GM23338 (cell line): ENCODE measurements at regions not wholly inside any gene's neighbourhood (a gene's known extent, or its start where the extent isn't known, plus 50 kb on each side); places are given as distances from the start of the nearest gene placed in this dataset.

Experiments
- ATAC-seq: fragments of 200-7000 bp; cut with Tn5 transposase; 3 replicates; pipeline ENCODE4 v1.9.1; 2020
- DNase-seq: peaks from one replicate; pipeline ENCODE4 v3.0.0-alpha.2; 2015; ENCODE audit warnings: low spot score
- H2AFZ ChIP-seq: fragments of 200-600 bp; sonication (generic); 2 replicates; pipeline ENCODE4 v1.8.0; 2016; ENCODE audit warnings: antibody characterized with exemption, mild to moderate bottlenecking, moderate library complexity
- H3F3A ChIP-seq: fragments of 200-600 bp; sonication (generic); replicated peaks from 2 replicates; pipeline ENCODE4 v1.8.0; 2017; ENCODE audit warnings: antibody characterized with exemption, mixed run types, low read depth
- H3K27ac ChIP-seq: fragments of 200-600 bp; sonication (generic); 2 replicates; pipeline ENCODE4 v1.6.1; 2016; ENCODE audit warnings: low read depth
- H3K27me3 ChIP-seq: fragments of 200-600 bp; sonication (generic); 2 replicates; pipeline ENCODE4 v1.8.0; 2016; ENCODE audit warnings: mild to moderate bottlenecking, mixed run types, moderate library complexity; ENCODE audit not compliant: insufficient read depth
- H3K36me3 ChIP-seq: fragments of 200-600 bp; sonication (generic); 2 replicates; pipeline ENCODE4 v1.8.0; 2016; ENCODE audit warnings: mild to moderate bottlenecking; ENCODE audit not compliant: insufficient read depth
- H3K4me1 ChIP-seq: fragments of 200-600 bp; sonication (generic); 2 replicates; pipeline ENCODE4 v1.8.0; 2016; ENCODE audit warnings: mild to moderate bottlenecking, moderate library complexity; ENCODE audit not compliant: insufficient read depth
- H3K4me2 ChIP-seq: fragments of 200-600 bp; sonication (generic); 2 replicates; pipeline ENCODE4 v1.7.1; 2017; ENCODE audit warnings: mixed run types
- H3K4me3 ChIP-seq: fragments of 200-600 bp; sonication (generic); 2 replicates; pipeline ENCODE4 v1.6.1; 2016; ENCODE audit warnings: mixed run types
- H3K79me2 ChIP-seq: fragments of 200-600 bp; sonication (generic); replicated peaks from 2 replicates; pipeline ENCODE4 v1.8.0; 2017; ENCODE audit warnings: mild to moderate bottlenecking; ENCODE audit not compliant: insufficient read depth
- H3K9me2 ChIP-seq: fragments of 200-600 bp; sonication (generic); 2 replicates; pipeline ENCODE4 v1.8.0; 2017; ENCODE audit not compliant: insufficient read depth
- H4K20me1 ChIP-seq: fragments of 200-600 bp; sonication (generic); replicated peaks from 2 replicates; pipeline ENCODE4 v1.8.0; 2017; ENCODE audit warnings: mild to moderate bottlenecking; ENCODE audit not compliant: insufficient read depth
- H3K27ac Mint-ChIP-seq: 2 replicates; pipeline ENCODE4 v1.8.0; 2020; ENCODE audit warnings: inconsistent platforms, mild to moderate bottlenecking, moderate library complexity, mixed read lengths
- H3K27me3 Mint-ChIP-seq: 3 replicates; pipeline ENCODE4 v1.8.0; 2022; ENCODE audit warnings: low read depth, mild to moderate bottlenecking, moderate library complexity, mixed read lengths, inconsistent platforms; ENCODE audit not compliant: insufficient read depth, poor library complexity
- H3K36me3 Mint-ChIP-seq: 3 replicates; pipeline ENCODE4 v1.8.0; 2021; ENCODE audit warnings: low read depth, mild to moderate bottlenecking, inconsistent platforms, moderate library complexity, mixed read lengths
- H3K4me1 Mint-ChIP-seq: 3 replicates; pipeline ENCODE4 v1.8.0; 2020; ENCODE audit warnings: mild to moderate bottlenecking, inconsistent platforms, mixed read lengths
- H3K4me3 Mint-ChIP-seq: 3 replicates; pipeline ENCODE4 v1.8.0; 2021; ENCODE audit warnings: moderate library complexity, mild to moderate bottlenecking, inconsistent platforms, mixed read lengths
- H3K9me3 Mint-ChIP-seq: 3 replicates; pipeline ENCODE4 v1.8.0; 2020; ENCODE audit warnings: moderate library complexity, mild to moderate bottlenecking, inconsistent platforms, mixed read lengths
- CREB1 ChIP-seq: fragments of 250-450 bp; sonication (Bioruptor Pico); IDR thresholded peaks from 2 replicates; pipeline ENCODE4 v1.5.0; 2020; ENCODE audit warnings: low read depth, mild to moderate bottlenecking, moderate library complexity
- EZH2 ChIP-seq: fragments of 200-600 bp; sonication (generic); IDR thresholded peaks from one replicate; pipeline ENCODE4 v1.8.0; 2017; ENCODE audit warnings: antibody characterized with exemption, mild to moderate bottlenecking, low read depth; ENCODE audit not compliant: unreplicated experiment
- EZH2phosphoT487 ChIP-seq: fragments of 200-600 bp; sonication (generic); IDR thresholded peaks from one replicate; pipeline ENCODE4 v1.8.1; 2018; ENCODE audit warnings: antibody characterized with exemption; ENCODE audit not compliant: unreplicated experiment
- JUNB ChIP-seq: IDR thresholded peaks from one replicate; pipeline ENCODE4 v1.6.1; 2016; ENCODE audit warnings: antibody characterized with exemption; ENCODE audit not compliant: unreplicated experiment
- NANOG ChIP-seq: IDR thresholded peaks from 2 replicates; pipeline ENCODE4 v1.6.1; 2016; ENCODE audit warnings: antibody characterized with exemption, borderline replicate concordance
- POLR2AphosphoS5 ChIP-seq: IDR thresholded peaks from 2 replicates; pipeline ENCODE4 v1.6.1; 2016; ENCODE audit warnings: antibody characterized with exemption, low read depth
- STAT1 ChIP-seq: IDR thresholded peaks from one replicate; pipeline ENCODE4 v1.6.1; 2016; ENCODE audit warnings: antibody characterized with exemption; ENCODE audit not compliant: unreplicated experiment
- ZNF114 ChIP-seq: fragments of 250-450 bp; sonication (Bioruptor Pico); IDR thresholded peaks from 2 replicates; pipeline ENCODE4 v1.5.0; 2020; ENCODE audit warnings: mild to moderate bottlenecking, moderate library complexity
- ZNF331 ChIP-seq: fragments of 250-450 bp; sonication (Bioruptor Pico); IDR thresholded peaks from 2 replicates; pipeline ENCODE4 v1.5.0; 2020; ENCODE audit warnings: low read depth, mild to moderate bottlenecking, moderate library complexity
- TF ChIP-seq, protein P1 (sequence below): IDR thresholded peaks from one replicate; pipeline ENCODE4 v1.6.1; 2018; ENCODE audit warnings: antibody characterized with exemption; ENCODE audit not compliant: unreplicated experiment
- TF ChIP-seq, protein P2 (sequence below): fragments of 250-450 bp; sonication (Bioruptor Pico); IDR thresholded peaks from 2 replicates; pipeline ENCODE4 v1.5.0; 2020; ENCODE audit warnings: mild to moderate bottlenecking, moderate library complexity
- TF ChIP-seq, protein P3 (sequence below), 2 experiments: fragments of 200-600 bp in 1 of 2; sonication (generic) in 1 of 2; conservative IDR thresholded peaks; 2 replicates each; pipeline versions ENCODE4 v1.5.1 to v1.6.1; 2016 to 2017; ENCODE audit warnings: antibody characterized with exemption in 2 of 2, low read depth in 2 of 2, mild to moderate bottlenecking in 2 of 2, moderate library complexity in 1 of 2
- TF ChIP-seq, protein P4 (sequence below): IDR thresholded peaks from 2 replicates; pipeline ENCODE4 v1.6.1; 2016; ENCODE audit warnings: antibody characterized with exemption

DNA sequence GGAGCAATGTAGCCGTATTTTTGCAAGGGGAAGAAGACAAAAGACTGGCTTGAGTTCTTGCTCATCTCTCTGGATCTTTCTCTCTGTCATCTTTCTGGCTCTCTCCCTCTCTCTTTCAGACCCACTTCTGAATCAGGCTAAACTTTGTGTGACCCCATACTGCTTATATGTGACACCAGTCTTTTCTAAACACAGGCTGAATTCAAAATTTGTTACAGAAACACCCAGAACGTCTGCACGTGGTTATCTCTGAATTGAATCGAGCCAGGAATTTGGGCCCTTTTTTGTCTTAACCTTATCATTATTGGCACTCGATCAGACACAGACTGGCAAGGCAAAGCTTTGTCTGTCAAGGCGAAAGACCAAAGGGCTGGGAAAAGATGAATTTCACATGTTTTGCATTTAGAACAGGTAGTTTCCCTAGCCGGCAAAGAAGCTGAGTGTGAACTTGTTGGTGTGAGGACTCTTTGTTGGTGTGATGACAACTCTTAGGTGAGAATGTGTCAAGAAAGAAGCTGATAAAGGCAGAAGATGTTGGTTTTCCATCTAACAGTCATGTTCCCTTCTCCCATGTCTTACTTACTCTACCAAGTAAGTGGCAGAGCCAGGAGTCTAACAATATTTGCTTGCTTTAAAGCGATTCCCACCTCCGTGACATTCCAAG, 150.2 kb upstream of the RFLNA start:
- H3K4me1 Mint-ChIP-seq, result peaks cover 72% of the 10 kb centered on the region

More for the DNA sequence above, 150.2 kb upstream of the RFLNA start:
- ATAC-seq (no peak), DNase-seq (no peak)
- TF ChIP-seq, protein P1, sequence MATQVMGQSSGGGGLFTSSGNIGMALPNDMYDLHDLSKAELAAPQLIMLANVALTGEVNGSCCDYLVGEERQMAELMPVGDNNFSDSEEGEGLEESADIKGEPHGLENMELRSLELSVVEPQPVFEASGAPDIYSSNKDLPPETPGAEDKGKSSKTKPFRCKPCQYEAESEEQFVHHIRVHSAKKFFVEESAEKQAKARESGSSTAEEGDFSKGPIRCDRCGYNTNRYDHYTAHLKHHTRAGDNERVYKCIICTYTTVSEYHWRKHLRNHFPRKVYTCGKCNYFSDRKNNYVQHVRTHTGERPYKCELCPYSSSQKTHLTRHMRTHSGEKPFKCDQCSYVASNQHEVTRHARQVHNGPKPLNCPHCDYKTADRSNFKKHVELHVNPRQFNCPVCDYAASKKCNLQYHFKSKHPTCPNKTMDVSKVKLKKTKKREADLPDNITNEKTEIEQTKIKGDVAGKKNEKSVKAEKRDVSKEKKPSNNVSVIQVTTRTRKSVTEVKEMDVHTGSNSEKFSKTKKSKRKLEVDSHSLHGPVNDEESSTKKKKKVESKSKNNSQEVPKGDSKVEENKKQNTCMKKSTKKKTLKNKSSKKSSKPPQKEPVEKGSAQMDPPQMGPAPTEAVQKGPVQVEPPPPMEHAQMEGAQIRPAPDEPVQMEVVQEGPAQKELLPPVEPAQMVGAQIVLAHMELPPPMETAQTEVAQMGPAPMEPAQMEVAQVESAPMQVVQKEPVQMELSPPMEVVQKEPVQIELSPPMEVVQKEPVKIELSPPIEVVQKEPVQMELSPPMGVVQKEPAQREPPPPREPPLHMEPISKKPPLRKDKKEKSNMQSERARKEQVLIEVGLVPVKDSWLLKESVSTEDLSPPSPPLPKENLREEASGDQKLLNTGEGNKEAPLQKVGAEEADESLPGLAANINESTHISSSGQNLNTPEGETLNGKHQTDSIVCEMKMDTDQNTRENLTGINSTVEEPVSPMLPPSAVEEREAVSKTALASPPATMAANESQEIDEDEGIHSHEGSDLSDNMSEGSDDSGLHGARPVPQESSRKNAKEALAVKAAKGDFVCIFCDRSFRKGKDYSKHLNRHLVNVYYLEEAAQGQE, result no peak
- TF ChIP-seq, protein P2, sequence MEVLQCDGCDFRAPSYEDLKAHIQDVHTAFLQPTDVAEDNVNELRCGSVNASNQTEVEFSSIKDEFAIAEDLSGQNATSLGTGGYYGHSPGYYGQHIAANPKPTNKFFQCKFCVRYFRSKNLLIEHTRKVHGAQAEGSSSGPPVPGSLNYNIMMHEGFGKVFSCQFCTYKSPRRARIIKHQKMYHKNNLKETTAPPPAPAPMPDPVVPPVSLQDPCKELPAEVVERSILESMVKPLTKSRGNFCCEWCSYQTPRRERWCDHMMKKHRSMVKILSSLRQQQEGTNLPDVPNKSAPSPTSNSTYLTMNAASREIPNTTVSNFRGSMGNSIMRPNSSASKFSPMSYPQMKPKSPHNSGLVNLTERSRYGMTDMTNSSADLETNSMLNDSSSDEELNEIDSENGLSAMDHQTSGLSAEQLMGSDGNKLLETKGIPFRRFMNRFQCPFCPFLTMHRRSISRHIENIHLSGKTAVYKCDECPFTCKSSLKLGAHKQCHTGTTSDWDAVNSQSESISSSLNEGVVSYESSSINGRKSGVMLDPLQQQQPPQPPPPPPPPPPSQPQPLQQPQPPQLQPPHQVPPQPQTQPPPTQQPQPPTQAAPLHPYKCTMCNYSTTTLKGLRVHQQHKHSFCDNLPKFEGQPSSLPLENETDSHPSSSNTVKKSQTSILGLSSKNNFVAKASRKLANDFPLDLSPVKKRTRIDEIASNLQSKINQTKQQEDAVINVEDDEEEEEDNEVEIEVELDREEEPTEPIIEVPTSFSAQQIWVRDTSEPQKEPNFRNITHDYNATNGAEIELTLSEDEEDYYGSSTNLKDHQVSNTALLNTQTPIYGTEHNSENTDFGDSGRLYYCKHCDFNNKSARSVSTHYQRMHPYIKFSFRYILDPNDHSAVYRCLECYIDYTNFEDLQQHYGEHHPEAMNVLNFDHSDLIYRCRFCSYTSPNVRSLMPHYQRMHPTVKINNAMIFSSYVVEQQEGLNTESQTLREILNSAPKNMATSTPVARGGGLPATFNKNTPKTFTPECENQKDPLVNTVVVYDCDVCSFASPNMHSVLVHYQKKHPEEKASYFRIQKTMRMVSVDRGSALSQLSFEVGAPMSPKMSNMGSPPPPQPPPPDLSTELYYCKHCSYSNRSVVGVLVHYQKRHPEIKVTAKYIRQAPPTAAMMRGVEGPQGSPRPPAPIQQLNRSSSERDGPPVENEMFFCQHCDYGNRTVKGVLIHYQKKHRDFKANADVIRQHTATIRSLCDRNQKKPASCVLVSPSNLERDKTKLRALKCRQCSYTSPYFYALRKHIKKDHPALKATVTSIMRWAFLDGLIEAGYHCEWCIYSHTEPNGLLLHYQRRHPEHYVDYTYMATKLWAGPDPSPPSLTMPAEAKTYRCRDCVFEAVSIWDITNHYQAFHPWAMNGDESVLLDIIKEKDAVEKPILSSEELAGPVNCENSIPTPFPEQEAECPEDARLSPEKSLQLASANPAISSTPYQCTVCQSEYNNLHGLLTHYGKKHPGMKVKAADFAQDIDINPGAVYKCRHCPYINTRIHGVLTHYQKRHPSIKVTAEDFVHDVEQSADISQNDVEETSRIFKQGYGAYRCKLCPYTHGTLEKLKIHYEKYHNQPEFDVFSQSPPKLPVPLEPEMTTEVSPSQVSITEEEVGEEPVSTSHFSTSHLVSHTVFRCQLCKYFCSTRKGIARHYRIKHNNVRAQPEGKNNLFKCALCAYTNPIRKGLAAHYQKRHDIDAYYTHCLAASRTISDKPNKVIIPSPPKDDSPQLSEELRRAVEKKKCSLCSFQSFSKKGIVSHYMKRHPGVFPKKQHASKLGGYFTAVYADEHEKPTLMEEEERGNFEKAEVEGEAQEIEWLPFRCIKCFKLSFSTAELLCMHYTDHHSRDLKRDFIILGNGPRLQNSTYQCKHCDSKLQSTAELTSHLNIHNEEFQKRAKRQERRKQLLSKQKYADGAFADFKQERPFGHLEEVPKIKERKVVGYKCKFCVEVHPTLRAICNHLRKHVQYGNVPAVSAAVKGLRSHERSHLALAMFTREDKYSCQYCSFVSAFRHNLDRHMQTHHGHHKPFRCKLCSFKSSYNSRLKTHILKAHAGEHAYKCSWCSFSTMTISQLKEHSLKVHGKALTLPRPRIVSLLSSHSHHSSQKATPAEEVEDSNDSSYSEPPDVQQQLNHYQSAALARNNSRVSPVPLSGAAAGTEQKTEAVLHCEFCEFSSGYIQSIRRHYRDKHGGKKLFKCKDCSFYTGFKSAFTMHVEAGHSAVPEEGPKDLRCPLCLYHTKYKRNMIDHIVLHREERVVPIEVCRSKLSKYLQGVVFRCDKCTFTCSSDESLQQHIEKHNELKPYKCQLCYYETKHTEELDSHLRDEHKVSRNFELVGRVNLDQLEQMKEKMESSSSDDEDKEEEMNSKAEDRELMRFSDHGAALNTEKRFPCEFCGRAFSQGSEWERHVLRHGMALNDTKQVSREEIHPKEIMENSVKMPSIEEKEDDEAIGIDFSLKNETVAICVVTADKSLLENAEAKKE (CRISPR knock-in tag), result no peak
- TF ChIP-seq NANOG (no peak), ZNF331 (CRISPR knock-in tag) (no peak), JUNB (no peak), STAT1 (no peak), CREB1 (CRISPR knock-in tag) (no peak), EZH2phosphoT487 (no peak), ZNF114 (CRISPR knock-in tag) (no peak), EZH2 (no peak), POLR2AphosphoS5 (no peak)
- TF ChIP-seq, protein P3, sequence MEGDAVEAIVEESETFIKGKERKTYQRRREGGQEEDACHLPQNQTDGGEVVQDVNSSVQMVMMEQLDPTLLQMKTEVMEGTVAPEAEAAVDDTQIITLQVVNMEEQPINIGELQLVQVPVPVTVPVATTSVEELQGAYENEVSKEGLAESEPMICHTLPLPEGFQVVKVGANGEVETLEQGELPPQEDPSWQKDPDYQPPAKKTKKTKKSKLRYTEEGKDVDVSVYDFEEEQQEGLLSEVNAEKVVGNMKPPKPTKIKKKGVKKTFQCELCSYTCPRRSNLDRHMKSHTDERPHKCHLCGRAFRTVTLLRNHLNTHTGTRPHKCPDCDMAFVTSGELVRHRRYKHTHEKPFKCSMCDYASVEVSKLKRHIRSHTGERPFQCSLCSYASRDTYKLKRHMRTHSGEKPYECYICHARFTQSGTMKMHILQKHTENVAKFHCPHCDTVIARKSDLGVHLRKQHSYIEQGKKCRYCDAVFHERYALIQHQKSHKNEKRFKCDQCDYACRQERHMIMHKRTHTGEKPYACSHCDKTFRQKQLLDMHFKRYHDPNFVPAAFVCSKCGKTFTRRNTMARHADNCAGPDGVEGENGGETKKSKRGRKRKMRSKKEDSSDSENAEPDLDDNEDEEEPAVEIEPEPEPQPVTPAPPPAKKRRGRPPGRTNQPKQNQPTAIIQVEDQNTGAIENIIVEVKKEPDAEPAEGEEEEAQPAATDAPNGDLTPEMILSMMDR (conservative IDR thresholded peaks at IDR 0.05; ENCODE audit: low read depth in 2 of 2), result no peak
- TF ChIP-seq, protein P4, sequence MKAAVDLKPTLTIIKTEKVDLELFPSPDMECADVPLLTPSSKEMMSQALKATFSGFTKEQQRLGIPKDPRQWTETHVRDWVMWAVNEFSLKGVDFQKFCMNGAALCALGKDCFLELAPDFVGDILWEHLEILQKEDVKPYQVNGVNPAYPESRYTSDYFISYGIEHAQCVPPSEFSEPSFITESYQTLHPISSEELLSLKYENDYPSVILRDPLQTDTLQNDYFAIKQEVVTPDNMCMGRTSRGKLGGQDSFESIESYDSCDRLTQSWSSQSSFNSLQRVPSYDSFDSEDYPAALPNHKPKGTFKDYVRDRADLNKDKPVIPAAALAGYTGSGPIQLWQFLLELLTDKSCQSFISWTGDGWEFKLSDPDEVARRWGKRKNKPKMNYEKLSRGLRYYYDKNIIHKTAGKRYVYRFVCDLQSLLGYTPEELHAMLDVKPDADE, result no peak
- Histone ChIP-seq H3K4me2 (no peak overlapping the region), H3K79me2 (no peaks in the 10 kb centered on the region), H3K27me3 (no peaks in the 10 kb centered on the region), H3K9me2 (0 out of 2 replicates have a peak, but pooled peaks cover 4% of the 10 kb centered on the region), H3F3A (peaks cover 24% of the 10 kb centered on the region), H3K4me3 (no peak overlapping the region), H3K27ac (peak overlapping the region; percentile 89), H3K4me1 (peaks cover 53% of the 10 kb centered on the region), H2AFZ (no peak overlapping the region), H4K20me1 (no peaks in the 10 kb centered on the region), H3K36me3 (no peaks in the 10 kb centered on the region)
- Mint-ChIP-seq H3K9me3 (peaks cover 59% of the 10 kb centered on the region), H3K27ac (peak overlapping the region; percentile 15; the same call in 1 of the 2 replicates), H3K27me3 (peaks cover 37% of the 10 kb centered on the region), H3K36me3 (peaks cover 68% of the 10 kb centered on the region), H3K4me3 (no peak overlapping the region)
